HepG2 (cell line): ENCODE measurements at regions not wholly inside any gene's neighbourhood (a gene's known extent, or its start where the extent isn't known, plus 50 kb on each side); places are given as distances from the start of the nearest gene placed in this dataset.

Source experiments
- ARNTL ChIP-seq: sonication (generic); formaldehyde crosslinking; IDR thresholded peaks from 2 replicates; pipeline ENCODE4 v1.4.0; 2020; ENCODE audit warnings: mild to moderate bottlenecking, missing genetic modification reagents
- GABPA ChIP-seq, 2 experiments: IDR thresholded peaks; 2 replicates each; pipeline ENCODE4 v1.6.1; 2011 to 2016; ENCODE audit warnings: low read depth in 2 of 2, low read length in 1 of 2, missing biosample characterization in 1 of 2, missing genetic modification characterization in 1 of 2
- HMG20A ChIP-seq: IDR thresholded peaks from 2 replicates; pipeline ENCODE4 v1.6.1; 2016; ENCODE audit warnings: borderline replicate concordance
- HNRNPUL1 ChIP-seq: fragments of 200-400 bp; formaldehyde crosslinking; IDR thresholded peaks from 2 replicates; pipeline ENCODE4 v1.6.1; 2017; ENCODE audit warnings: low read depth, mild to moderate bottlenecking, low read length, moderate library complexity
- JUND ChIP-seq: sonication (generic); formaldehyde crosslinking; IDR thresholded peaks from 2 replicates; pipeline ENCODE4 v1.8.0; 2022; ENCODE audit warnings: mild to moderate bottlenecking, missing genetic modification reagents
- KAT8 ChIP-seq: IDR thresholded peaks from 2 replicates; pipeline ENCODE4 v1.6.1; 2016; ENCODE audit warnings: missing genetic modification reagents, missing compliant biosample characterization
- KLF9 ChIP-seq: IDR thresholded peaks from 2 replicates; pipeline ENCODE4 v1.6.1; 2016; ENCODE audit warnings: low read depth
- KMT2B ChIP-seq: IDR thresholded peaks from 2 replicates; pipeline ENCODE4 v1.6.1; 2016; ENCODE audit warnings: missing genetic modification reagents, missing compliant biosample characterization
- MLX ChIP-seq: IDR thresholded peaks from 2 replicates; pipeline ENCODE4 v1.6.1; 2016
- MTA1 ChIP-seq: sonication (generic); formaldehyde crosslinking; IDR thresholded peaks from 2 replicates; pipeline ENCODE4 v1.4.0; 2020; ENCODE audit warnings: missing genetic modification reagents, mild to moderate bottlenecking, borderline replicate concordance
- MTA3 ChIP-seq: sonication (generic); formaldehyde crosslinking; IDR thresholded peaks from 2 replicates; pipeline ENCODE4 v1.4.0; 2020; ENCODE audit warnings: missing genetic modification reagents
- PHF21A ChIP-seq: sonication (generic); formaldehyde crosslinking; IDR thresholded peaks from 2 replicates; pipeline ENCODE4 v1.5.0; 2020; ENCODE audit warnings: mild to moderate bottlenecking, missing genetic modification reagents
- PTBP1 ChIP-seq: fragments of 200-400 bp; formaldehyde crosslinking; IDR thresholded peaks from 2 replicates; pipeline ENCODE4 v1.6.1; 2018; ENCODE audit warnings: low read length, low read depth; ENCODE audit not compliant: poor library complexity, severe bottlenecking
- RORA ChIP-seq: sonication (generic); formaldehyde crosslinking; IDR thresholded peaks from 2 replicates; pipeline ENCODE4 v1.5.0; 2020; ENCODE audit warnings: mild to moderate bottlenecking, missing genetic modification reagents, moderate library complexity
- ZBTB7B ChIP-seq: sonication (generic); formaldehyde crosslinking; IDR thresholded peaks from 2 replicates; pipeline ENCODE4 v1.4.0; 2020; ENCODE audit warnings: missing genetic modification reagents
- ZBTB8A ChIP-seq: sonication (generic); formaldehyde crosslinking; IDR thresholded peaks from 2 replicates; pipeline ENCODE4 v1.4.0; 2020; ENCODE audit warnings: mild to moderate bottlenecking, low read depth, missing genetic modification reagents, borderline replicate concordance
- ZNF264 ChIP-seq: sonication (generic); formaldehyde crosslinking; IDR thresholded peaks from 2 replicates; pipeline ENCODE4 v1.4.0; 2020; ENCODE audit warnings: missing genetic modification reagents
- ZNF317 ChIP-seq: sonication (generic); formaldehyde crosslinking; IDR thresholded peaks from 2 replicates; pipeline ENCODE4 v1.5.0; 2020; ENCODE audit warnings: mild to moderate bottlenecking, missing genetic modification reagents
- ZNF574 ChIP-seq: sonication (generic); formaldehyde crosslinking; IDR thresholded peaks from 2 replicates; pipeline ENCODE4 v1.4.0; 2020; ENCODE audit warnings: missing genetic modification reagents
- ZNF781 ChIP-seq: sonication (generic); formaldehyde crosslinking; IDR thresholded peaks from 2 replicates; pipeline ENCODE4 v1.5.1; 2020; ENCODE audit warnings: borderline replicate concordance, mild to moderate bottlenecking, missing genetic modification reagents; ENCODE audit errors: not compliant biosample characterization
- ZSCAN9 ChIP-seq: IDR thresholded peaks from 2 replicates; pipeline ENCODE4 v1.6.1; 2016; ENCODE audit warnings: borderline replicate concordance

- TF ChIP-seq MLX (0 out of 2 replicates have a peak, but pooled peaks have one; percentile 31), ZSCAN9 (CRISPR knock-in tag) (no peak), MTA3 (CRISPR knock-in tag) (no peak), KAT8 (CRISPR knock-in tag) (no peak), ZNF574 (0 out of 2 replicates have a peak, but pooled peaks have one; percentile 23), ARNTL (no peak), PHF21A (CRISPR knock-in tag) (peak; percentile 20; the same call in 1 of the 2 replicates), HMG20A (CRISPR knock-in tag) (no peak), KLF9 (CRISPR knock-in tag) (no peak), ZBTB8A (CRISPR knock-in tag) (no peak), ZNF781 (CRISPR knock-in tag) (peak; percentile 49), PTBP1 (no peak), MTA1 (0 out of 2 replicates have a peak, but pooled peaks have one; percentile 35), ZNF317 (CRISPR knock-in tag) (0 out of 2 replicates have a peak, but pooled peaks have one; percentile 54), RORA (0 out of 2 replicates have a peak, but pooled peaks have one; percentile 38), HNRNPUL1 (no peak), GABPA (IDR thresholded peaks at IDR 0.05; ENCODE audit: low read depth, low read length) (no peak), GABPA (CRISPR knock-in tag; IDR thresholded peaks at IDR 0.05; ENCODE audit: low read depth) (no peak), ZBTB7B (CRISPR knock-in tag) (0 out of 2 replicates have a peak, but pooled peaks have one; percentile 31), KMT2B (CRISPR knock-in tag) (0 out of 2 replicates have a peak, but pooled peaks have one; percentile 35), ZNF264 (no peak), JUND (CRISPR knock-in tag) (no peak)
- TF ChIP-seq, all 625 proteins: peak for 90
These were observed 202.1 kb upstream of the NFE2L3 start (continued) for GRCh38 chr7:25949736-25950487.
